Stimulated activated CD4-positive, alpha-beta T cell treated with anti-CD3 and anti-CD28 coated beads, TNF-alpha, amount 100 ng/mL, for 48 hours (primary cell): ENCODE measurements at regions not wholly inside any gene's neighbourhood (a gene's known extent, or its start where the extent isn't known, plus 50 kb on each side); places are given as distances from the start of the nearest gene placed in this dataset.
"Not testable (repeated sequence)": the region's sequence is repeated elsewhere in the genome, so short reads cannot be mapped to it uniquely, and the experiment has no call there.

ENCODE experiments used
- DNase-seq, 3 donors: peaks; one replicate each; pipeline ENCODE4 v3.0.0-alpha.2; 2020; ENCODE audit warnings: low read depth in 3 of 3

DNA sequence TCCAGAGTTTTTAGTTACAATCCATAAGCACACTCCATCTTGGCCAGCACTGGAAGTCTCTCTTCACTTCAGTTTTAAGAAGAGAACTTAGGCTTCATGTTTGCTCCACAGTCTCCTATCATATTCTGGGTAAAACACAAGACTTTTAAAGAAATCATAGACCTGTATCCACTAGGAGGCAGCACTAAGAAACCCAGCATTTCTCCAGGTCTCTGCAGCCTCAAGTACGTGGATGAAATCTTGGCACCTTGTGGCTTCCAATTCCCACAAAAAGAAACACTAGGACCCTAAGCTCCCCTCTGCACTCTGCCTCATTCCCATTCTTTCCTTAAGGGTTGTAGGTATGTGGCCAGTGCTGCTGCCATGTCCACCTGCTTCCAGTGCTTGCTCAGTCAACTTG, 367.3 kb upstream of the CASK start:
- DNase-seq: no peak

DNA sequence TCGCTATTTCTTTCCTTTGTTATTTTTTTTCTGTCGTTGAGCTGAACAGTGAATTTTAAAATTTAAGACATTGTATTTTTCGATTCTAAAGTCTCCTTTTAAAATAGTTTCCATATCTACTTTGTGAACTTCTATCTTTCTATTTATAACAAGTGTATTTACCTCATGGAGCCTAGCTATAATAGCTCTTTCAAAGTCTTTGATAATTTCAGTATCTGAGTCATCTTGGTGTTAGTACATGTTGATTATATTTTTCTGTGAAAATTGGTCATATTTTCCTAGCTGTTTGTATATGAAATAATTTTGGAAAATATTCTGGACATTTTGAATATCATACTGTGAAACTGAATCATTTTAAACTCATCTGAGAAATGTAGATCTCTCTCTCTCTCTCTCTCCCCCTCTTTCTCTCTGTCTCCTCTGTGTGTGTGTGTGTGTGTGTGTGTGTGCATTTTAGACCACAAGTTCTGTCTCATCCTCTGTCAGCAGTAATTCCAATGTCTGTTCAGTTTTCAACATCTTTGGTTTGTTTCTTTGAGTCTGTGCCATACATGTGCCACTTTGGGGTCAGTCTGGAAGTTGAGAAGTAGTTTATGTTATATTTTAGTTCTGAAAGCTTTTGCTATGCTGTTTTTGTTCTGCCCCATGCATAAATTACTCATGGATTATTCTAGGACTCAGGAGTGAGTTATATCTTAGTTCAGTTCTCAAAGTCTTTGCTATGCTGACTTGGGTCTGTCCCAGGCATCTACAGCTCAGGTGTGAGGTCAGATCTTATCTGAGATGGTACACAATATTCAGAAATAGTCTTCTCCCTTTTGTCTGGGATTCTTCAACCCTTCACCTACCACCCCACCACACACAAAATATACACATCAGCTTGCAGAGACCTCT, 366.4 kb upstream of the CASK start:
- DNase-seq: peak in 1 of 3 donors; percentile 0

DNA sequence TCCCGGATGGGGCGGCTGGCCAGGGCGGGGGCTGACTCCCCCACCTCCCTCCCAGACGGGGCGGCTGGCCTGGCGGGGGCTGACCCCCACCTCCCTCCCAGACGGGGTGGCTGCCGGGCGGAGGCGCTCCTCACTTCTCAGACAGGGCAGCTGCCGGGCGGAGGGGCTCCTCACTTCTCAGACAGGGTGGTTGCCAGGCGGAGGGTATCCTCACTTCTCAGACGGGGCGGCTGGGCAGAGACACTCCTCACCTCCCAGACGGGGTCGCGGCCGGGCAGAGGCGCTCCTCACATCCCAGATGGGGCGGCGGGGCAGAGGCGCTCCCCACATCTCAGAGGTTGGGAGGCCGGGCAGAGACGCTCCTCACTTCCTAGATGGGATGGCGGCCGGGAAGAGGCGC, 362.3 kb upstream of the CASK start:
- DNase-seq: not testable (repeated sequence)

DNA sequence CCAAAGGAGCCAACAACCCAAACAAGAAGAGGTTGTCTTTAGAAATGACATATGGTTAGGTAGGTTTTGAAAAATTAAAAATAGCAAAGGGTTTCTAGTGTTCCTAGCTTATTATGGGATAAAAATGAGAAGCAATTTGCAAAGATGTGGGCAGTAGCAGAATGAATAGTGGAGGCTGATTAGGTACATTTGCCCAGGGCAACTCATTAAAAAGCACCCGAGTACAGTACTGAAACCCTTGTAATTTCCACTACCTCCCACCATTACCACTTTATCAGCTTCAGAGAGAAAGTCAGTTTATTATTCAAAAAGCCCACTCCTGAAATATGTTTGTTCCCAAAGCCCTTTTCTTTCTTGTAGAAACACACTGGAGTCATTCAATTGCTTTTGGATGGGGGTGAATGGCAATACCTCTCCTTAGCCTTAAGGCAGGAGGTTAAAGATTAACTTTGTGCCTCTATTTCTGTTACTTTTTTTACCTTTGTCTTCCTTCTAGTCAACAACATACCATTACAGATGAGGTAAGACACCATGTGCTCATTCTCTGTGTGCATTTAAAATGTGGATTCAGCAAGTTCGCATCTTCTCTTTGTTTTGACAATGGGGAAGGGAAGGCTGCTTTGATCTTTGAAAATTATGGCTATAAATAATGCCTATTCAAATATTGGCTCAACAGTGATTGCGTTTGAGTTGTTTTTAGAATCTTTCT, 353.8 kb upstream of the CASK start:
- no peak for DNase-seq

DNA sequence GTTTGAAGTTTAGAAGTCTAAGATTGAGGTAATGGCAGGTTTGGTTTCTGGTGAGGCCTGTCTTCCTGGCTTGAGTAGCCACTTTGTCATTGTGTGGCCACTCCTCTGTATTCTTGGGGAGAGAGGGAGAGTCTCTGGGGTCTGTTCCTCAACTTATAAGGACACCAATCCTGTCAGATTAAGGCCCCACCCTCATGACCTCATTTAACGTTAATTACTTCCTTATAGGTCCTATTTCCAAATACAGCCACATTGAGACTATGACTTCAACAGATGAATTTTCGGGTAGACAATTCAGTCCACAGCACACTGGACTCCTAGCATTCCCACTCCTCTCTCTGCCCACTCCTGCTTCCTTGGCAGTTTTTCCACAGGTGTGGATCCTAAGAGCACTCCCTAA, 350.8 kb upstream of the CASK start:
- no peak for DNase-seq

DNA sequence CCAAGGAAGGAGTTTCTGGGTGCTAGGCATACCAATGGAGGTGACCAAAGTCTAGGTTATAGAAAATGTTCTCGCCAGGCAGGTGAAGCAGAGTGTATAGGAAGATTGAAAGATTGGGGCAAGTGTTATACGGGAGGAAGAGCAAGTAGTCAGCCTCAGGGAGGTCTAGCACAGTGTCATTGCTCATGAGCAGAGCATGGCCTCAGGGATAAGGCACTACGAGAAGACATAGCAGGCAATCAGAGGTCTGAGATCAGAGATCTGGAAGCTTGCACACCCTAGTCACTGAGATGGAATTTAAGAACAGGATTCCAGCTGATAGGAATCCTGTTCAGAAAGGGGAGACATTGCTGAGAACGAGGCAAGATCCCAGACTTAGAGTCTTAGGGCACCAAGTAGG, 350.0 kb upstream of the CASK start:
- DNase-seq: no peak

DNA sequence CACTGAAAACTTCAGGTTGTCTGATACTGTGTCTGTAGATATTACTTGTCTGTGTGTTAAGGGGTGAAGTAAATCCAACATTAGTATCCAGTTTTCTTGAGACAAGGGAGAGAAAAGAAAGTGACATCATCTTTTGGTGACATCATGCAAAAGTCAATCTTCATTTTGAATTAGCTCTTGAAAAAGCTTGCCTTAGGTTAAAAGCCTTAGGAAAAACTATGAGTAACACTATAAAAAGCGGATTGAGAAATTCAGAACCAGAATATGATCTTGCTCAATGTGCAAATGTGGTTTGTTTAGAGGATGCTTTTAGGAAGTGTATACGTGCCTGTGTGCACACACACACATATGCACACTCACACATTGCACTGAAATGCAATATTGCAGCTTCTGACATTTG, 345.8 kb upstream of the CASK start:
- DNase-seq: no peak

DNA sequence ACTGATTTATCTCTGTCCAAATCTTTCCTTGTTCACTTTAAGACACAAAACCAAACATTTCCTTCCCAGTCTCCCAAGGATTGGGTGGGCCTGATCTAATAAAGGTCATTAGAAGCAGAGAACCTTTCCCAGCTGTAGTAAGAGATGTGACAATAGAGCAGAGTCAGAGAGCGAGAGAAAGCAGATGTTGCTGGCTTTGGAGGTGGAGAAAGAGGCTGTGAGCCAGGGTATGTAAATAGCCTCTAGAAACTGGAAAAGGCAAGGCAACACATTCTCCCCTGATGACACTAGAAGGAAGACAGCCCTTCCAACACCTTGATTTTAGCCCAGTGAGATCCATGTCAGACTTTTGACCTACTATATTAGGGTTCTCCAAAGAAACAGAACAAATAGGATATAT, 337.5 kb upstream of the CASK start:
- DNase-seq: no peak

DNA sequence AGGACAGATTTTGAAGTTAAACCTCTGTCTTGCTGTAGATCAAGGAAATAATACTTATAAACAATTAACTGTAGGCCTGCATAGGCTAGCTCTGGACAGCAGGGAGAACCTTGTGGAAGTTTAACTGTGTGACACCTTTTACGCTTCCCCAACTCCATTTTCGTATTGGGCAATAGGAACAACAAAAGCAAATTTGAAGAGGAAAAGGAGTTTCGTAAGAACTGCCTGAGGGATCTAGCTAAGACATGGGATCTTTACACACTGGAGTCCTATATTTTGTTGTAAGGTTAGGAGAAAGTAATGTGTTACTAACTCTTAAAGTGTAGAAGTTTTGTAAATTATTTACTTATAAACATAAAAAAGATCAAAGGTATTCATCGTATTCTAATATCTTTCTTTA, 324.9 kb upstream of the CASK start:
- no peak for DNase-seq

DNA sequence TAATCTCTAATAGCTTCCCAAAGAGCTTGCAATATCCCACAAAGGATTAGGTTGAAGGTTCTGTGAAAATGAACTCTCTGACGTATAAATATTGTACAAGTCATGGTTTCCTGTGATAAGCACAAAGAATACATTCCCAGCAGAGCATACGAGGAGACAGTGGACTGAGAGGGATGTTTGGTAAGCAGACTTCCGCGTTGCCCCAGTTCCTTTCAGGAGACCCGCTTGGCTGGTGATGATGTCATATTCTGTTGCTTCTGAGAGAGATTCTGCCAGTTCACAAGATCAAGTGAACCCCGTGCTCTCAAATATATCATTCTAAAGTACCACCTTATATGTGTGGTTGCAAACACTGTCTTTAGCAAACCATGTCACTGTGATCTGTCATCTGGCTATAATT, 323.9 kb upstream of the CASK start:
- DNase-seq: no peak

DNA sequence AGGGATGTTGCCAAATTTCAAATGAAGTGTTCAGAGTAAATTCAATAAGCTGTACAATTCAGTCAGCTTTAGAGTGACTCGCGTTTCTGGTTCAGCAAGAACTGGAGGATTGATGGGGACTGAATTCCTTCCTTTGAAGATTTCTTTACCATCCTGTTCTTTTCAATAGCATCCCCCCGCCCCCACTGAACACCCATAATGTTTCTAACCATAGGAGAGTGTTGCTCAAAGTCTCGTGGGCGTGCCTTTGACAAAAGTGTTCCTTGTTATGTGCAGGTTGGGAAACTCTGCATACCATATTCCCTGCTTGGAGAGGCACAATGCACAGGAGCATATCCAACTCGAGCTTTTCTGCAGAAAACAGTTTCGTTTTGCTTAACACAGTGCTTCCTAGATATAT, 323.5 kb upstream of the CASK start:
- no peak for DNase-seq

DNA sequence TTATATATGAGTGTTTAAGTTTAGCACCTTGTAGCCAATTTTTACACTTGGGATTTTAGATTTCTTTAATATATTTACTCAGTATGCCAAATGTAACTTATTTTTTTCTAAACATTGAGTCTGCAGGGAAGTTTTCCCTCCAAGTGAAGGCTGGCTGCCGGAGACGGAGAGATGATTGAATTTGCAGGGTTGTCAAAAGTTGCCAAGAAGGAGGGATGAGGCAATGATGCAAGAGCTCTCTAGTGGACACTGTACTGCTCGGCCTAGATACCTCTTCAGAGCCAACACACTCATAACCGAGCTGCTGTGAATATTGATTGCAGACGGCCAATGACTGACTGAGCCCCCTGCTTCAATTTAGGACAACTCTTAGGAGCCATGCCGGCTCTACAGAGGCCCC, 318.6 kb upstream of the CASK start:
- no peak for DNase-seq

DNA sequence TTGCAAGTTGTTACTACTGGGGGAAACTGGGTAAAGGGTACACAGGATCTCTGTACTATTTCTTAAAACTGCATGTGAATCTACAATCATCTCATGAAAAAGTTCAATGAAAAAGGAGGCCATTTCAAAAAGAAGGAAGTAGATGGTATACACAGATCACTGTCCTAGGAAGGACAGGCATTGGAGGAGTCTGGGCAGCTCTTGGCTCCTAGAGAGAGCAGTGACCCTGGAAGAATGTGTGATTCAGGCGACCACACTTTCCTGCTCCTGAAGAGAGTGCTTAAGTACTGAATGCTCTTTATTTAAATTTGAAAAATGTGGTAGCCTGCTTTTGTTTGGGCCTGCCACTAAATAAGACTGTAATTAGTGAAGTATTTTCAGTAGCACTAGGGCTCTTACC, 318.1 kb upstream of the CASK start:
- DNase-seq: no peak

DNA sequence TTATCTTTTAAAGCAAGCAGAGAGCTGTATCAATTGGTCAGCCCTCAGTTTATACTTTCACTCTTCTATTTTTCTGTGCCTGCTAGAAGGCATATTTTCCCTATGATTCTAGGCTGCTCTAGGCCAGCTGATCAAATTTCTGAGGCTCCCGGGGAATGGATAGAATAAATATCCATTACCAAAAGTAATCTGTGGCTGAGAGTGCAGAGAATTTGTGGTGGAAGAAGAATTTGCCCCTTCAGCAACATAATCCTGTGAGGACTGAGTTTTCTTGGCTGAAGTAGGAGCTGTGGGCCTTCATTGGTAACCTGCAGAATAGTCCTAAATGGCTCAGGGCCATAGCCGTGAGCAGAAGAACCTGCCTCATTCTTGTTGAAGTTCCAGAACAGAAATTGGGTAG, 314.6 kb upstream of the CASK start:
- DNase-seq: no peak

DNA sequence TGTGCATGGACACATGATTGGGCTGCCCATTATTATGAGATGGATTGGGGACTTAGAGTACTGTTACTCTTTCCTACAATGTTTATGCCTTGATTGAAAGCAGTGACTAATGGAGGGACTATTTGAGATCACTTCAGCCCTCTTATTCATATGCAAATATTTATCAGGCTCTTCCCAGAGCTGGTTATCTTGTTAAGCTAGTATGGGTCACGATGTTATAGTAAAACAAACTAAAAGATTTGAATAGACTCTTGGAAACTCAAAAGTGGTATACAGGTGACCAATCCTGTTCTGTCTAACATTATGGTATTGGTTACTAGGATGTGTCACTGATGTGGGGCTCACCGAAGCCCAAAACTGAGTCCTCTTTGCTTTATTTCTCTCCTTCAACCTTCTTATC, 306.2 kb upstream of the CASK start:
- no peak for DNase-seq

DNA sequence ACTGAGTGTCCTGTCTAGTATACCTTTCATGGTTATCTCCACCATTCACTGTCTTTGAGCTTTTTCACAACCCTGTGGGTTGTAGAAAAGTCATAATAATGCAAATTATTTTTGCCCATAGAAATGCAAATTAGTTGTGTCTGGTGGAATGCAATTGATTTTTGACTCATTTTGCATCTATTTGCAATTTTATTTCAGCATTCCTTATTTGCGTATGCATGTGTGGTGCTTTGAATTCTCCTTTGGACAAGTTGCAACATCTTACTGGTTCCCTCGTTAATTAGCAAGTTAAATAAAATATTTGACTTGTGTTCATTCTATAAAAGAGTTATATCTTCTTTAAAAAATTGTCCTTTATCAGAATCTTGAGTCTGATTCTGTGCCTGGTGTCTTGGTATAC, 297.3 kb upstream of the CASK start:
- no peak for DNase-seq

DNA sequence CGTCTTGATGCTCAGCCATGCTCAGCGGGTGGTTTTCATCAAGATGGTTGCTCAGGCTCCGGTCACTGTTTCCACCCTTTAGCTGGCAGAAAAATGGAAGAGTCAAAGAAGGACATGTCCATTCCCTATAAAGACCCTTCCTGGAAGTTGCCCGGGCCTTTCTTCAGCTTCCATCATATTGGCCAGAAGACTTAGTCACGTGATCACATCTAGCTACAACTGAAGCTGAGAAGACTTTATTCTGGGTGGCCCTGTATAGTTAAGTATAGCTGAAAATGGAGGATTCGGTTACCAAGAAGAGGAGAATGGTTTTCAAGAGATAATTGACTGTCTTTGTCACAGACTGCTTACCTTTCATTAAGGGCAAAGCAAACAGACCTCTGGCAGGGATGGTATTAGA, 296.7 kb upstream of the CASK start:
- no peak for DNase-seq

DNA sequence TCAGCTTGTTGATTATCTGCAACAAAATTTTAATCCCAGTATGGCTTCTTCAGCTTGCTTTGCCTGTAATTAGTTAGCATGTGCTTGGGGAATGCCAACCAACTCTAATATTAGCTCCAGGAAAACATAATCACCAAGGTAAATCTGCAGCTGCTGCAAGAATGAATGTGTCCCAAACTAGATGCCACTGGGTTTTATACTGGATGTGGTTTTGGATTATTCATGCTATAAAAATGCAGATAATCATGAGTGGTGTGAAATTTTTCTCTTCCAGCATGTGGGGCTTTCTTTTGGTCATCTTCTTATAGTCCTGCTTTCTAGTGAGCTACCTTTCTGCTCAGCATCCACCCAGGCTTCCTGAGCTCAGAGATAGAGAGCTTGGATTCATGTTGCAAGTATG, 295.9 kb upstream of the CASK start:
- no peak for DNase-seq

DNA sequence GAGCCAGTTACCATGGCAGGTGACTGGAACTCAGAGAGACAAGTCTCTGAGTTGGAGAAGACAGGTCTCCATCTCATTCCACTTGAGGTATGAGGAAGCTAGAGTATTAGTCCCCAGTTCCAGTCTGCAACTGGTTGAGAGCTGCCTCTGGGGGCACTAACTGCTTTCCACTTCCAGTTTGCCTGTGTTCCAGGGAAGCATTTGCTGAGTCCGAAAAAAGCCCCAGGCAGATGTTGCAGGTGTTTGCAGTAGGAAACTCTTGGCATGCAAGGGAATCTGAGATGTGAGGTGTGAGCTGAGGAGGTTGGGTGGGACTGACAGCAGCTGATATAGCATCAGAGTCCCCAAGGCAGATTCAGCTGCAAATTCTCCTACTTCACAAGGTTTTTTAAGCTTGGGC, 272.2 kb upstream of the CASK start:
- DNase-seq: no peak

DNA sequence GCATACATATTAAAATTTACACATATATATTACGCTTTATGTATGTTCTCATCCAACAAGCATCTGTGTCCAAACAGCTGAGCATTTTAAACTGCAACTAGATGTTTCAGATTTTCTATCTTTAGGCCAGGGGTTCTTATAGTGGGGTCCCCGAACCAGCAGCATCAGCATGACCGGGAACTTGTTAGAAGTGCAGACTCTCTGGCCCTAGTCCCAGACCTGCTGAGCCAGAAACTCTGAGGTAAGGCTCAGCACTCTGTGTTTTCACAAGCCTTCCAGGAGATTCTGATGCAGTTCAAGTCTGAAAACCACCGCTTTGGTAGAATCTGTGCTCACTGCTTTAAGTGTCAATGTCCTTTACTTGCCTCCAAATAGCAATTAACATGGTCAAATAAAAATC, 266.2 kb upstream of the CASK start:
- DNase-seq: no peak

DNA sequence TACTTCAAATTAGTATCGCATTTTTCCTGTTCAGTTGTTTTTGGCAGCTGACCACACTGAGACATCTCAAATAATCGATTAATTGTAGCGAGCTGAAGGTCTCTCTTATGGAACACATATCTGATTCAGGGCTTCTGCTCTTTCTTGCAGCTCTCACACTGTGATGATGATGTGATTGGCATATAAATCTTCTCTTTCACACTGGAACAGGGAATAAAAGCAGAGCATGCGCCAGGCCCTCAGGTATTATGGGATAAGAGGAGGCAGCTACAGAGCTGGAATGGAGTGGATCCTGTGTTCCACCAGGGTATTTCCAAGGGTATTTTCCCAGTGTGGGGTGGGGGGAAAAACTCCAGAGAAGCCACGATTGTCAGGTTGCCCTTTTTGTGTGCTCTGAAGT, 265.4 kb upstream of the CASK start:
- DNase-seq: no peak

DNA sequence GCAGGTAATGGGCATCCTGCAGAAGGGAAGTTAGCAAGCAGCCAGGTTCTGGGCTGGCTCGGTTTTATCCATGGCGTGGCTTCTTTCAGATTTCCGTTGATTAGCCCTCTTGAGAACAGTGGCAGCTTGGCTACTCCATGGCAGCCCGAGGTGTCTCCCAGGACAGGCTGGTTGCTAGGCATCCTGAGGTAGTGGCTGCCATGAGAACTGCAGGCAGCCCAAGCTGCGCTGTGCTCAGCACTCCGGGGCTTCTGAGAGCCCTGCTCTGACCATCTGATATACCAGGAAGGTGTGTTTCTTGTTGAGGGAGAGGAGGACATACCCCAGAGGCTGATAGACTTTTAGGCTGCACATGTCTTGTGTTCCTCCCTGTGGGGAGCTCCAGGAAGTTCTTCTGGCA, 253.4 kb upstream of the CASK start:
- DNase-seq: no peak

DNA sequence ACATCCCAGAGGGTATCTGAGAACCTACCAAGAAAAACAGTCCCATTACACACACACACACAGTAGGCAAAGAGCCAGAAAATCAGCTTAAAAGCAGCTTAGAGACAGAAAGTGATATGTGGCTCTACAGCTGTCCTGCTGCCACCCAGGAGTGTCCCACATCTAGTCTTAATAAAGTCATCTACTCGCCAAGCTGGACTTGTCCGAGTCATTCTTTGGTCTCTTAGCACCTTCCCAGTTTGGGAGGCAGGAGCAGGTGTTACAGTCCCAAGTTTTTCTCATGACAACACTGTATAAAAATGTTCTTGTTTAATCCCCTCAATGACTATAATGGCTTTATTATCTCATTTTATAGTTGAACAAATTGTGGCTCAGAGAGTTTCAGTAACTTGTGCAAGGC, 252.5 kb upstream of the CASK start:
- no peak for DNase-seq

DNA sequence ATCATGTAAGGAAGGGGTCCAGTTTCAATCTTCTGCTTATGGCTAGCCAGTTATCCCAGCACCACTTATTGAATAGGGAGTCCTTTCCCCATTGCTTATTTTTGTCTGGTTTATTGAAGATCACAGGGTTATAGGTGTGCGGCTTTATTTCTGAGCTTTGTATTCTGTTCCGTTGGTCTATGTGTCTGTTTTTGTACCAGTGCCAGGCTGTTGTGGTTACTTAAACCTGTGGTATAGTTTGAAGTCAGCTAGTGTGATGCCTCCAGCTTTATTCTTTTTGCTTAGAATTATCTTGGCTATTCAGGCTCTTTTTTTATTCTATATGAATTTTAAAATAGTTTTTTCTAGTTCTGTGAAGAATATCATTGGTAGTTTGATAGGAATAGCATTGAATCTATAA, 234.6 kb upstream of the CASK start:
- not testable (repeated sequence) for DNase-seq
